Globus pallidus (tissue), 1 donor: ENCODE measurements at regions not wholly inside any gene's neighbourhood (a gene's known extent, or its start where the extent isn't known, plus 50 kb on each side); places are given as distances from the start of the nearest gene placed in this dataset.
"Not testable (repeated sequence)": the region's sequence is repeated elsewhere in the genome, so short reads cannot be mapped to it uniquely, and the experiment has no call there.

ENCODE experiments used
- DNase-seq: peaks from one replicate; pipeline ENCODE4 v3.0.0-alpha.2; 2015; ENCODE audit warnings: low spot score

GRCh38 chr4:120299631-120300030 lies 233.0 kb upstream of the MAD2L1 start:
- DNase-seq, result no peak

DNA sequence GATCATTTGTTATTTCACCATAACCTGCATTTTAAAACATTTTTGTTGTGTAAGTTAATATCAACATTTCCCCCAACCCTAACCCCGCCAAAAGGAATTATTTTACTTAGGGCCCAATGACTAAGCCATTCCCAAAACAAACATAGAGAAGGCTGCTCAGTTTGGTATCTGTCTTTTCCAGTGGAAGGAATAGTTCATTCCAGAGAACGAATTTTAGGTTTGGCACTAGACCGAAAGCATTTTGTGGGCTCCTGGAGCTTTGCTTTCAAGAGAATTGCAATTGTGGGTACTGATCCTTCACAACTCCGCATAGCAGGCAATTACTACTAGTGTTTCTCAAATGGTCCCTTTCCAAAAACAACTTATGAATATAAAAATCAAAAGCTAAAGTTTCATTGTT lies 226.7 kb upstream of the MAD2L1 start:
- DNase-seq, result no peak

DNA sequence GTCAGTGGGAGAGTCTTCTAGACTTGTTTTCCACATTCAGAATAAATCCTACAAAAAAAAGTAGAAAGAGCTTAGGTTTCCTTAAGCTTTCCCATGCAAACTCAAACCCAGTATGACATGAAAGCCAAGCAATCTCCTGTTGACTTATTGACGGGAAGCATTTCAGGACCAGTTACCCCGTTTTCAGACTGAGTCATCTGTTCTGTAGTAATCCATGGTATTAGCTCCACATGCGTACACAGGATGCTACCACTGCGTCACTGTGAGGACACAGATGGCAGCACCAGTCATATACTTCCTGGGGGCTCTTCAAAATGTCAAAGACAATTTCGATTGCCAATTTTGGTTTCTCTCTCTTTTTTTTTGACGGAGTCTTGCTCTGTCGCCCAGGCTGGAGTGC lies 224.9 kb upstream of the MAD2L1 start:
- DNase-seq, result no peak

DNA sequence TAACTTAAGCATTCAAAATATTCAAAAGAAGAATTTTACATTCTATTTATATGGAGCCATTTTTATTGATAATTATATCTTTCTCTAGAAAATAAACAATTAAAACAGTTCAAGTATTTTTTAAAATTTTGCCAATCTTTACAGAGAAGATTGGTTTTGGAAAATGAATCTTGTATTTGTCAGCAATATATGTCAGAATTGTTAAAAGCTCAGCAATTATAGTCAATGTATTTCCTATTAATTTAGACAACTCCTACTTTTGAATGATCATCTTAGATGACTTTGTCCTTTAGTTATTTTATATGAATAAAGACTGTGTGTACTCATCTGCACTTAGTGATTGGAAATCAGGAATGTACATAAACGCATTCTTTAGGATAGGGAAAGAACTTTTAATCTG lies 223.9 kb upstream of the MAD2L1 start:
- no peak for DNase-seq

DNA sequence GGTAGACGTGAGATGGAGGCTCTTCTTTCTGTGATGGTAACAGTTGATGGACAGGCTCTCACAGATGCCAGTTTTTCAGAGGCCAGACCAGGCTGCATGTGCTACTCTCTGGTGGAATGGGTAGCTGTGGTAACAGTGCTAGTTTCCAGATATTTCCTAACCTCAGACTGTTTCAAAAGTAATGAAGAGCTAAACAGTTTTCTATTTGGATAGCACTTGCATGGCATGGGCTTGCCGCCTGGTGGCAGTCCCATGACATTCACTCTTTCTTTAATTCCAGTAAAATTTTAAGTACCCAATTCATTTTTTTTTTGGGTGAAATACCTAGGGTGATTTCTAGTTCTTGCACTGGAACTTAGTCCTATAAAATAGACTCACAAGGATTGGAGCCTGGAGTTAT lies 220.2 kb upstream of the MAD2L1 start:
- no peak for DNase-seq

GRCh38 chr4:120281581-120281980 lies 214.9 kb upstream of the MAD2L1 start:
- DNase-seq, result no peak

DNA sequence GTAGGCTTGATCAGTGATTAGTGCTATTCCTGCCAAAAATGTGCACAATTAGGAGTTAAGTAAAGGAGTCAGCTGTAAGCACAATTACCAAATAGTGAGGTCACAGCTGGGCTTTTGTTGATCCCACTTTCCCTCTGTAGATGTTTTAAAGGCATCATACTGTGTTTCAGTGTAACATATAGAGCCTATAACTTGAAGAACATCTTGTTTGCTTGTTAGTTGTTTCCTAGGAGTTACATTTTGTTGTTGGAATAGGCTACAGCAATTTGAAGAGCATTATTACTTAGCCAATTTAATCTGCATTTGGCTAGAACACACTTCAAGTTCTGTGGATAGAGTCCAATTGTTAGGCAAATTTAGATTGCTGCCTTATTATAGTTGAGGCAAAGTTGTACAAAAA lies 210.7 kb upstream of the MAD2L1 start:
- no peak for DNase-seq

DNA sequence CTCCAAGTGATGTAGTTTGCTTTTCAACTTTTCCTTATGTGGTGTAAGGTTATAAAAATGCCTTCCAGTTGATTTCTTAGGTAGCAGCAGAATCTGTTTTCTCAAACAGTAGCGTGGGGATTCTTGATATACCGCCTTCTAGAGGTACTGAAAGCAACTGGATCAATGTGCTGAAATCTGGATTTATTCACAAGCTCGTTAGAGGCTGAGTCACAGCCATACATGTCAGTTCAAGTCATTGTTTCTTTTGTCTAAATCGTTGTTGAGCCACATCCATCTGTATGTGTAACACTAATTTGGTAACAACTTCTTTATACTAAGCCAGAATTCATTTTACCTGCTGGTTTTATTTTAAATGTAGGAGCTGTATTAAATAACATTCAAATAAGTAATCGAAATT lies 200.0 kb upstream of the MAD2L1 start:
- no peak for DNase-seq

- DNase-seq, result no peak
Observed at GRCh38 chr4:120263618-120264017, 197.0 kb upstream of the MAD2L1 start.

DNA sequence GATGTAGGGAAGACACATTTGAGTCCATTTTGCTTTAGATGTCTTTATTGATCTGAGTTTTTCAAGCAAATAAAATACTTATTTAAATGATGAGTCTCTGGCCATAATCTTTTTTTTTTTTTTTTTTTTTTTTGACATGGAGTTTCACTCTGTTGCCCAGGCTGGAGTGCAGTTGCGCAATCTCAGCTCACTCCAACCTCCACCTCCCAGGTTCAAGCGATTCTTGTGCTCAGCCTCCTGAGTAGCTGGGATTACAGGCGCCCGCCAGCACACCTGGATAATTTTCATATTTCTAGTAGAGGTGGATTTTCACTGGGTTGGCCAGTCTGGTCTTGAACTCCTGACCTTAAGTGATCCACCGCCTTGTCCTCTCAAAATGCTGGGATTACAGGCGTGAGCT lies 194.5 kb upstream of the MAD2L1 start:
- DNase-seq, result no peak

GRCh38 chr4:120256112-120256775 lies 189.6 kb upstream of the MAD2L1 start:
- DNase-seq, result not testable (repeated sequence)

- DNase-seq, result no peak
Observed at GRCh38 chr4:120238277-120238973, 171.8 kb upstream of the MAD2L1 start.

DNA sequence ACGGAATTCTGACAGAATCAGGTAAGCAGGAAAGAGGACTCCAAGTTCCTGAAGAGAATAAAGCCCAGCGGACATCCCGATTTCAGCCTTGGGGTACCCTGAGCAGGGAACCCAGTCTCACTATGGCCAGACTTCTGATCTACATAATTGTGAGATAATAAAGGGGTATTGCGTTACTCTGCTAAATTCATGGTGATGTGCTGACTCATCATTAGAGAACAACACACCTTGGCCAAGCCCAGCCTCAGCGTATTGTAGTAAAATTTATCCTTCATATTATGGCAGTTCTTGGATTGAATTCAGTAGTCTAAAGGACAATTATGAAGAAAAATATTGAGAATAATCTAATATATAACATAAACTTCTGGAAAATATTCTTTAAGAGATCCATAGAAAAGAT lies 170.2 kb upstream of the MAD2L1 start:
- no peak for DNase-seq

- DNase-seq, result no peak
Observed at GRCh38 chr4:120232050-120232449, 165.4 kb upstream of the MAD2L1 start.

DNA sequence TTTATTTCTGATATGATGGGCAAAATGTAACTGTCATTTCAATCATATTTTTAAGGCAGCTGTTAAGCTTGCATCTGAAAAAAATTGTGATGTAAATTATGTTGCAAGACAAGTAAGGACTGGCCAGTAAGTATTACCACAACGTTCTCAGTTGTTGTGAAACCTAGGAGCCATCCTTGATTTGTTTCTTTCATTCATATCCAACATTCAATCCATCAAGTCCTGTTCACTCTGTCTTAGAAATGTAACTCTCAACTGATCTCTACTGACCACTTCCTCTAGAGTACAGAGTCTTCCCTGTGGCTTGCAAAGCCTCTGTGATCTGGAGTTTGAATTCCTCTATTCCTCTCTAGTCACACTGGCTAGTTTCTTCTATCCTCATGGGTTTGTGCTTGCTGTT lies 161.4 kb upstream of the MAD2L1 start:
- DNase-seq, result no peak

GRCh38 chr4:120227554-120227953 lies 160.9 kb upstream of the MAD2L1 start:
- no peak for DNase-seq

DNA sequence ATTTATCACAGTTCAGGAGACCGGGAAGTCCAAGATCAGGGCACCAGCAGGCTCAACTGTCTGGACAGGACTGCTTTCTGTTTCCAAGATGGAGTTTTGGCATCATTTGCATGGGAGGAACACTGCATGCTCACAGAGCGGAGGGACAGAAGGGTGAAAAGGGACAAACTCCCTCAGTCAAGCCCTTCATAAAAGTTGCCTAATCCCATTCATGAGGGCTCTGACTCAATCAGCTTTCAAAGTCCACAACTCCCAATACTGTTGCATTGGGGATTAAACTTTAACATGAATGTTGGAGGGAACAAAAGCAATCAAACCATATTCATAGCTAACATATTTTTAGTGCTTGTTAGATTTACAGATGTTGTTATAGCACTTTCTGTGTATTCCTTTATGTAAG lies 158.9 kb upstream of the MAD2L1 start:
- DNase-seq, result no peak

DNA sequence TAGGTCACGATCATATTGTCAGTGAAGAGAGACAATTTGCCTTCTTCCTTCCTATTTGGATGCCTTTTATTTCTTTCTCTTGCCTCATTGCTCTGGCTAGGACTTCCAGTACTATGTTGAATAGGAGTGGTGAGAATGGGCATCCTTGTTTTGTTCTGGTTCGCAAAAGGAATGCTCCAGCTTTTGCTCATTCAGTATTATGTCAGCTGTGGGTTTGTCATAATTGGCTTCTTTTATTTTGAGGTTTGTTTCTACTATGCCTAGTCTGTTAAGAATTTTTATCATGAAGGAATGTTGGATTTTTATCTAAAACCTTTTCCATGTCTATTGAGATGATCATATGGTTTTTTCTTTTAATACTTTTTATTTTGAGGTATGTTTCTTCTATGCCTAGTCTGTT lies 152.3 kb upstream of the MAD2L1 start:
- no peak for DNase-seq

- DNase-seq, result no peak
Observed at GRCh38 chr4:120215350-120215749, 148.7 kb upstream of the MAD2L1 start.

- DNase-seq, result no peak
Observed at GRCh38 chr4:120211408-120212015, 144.9 kb upstream of the MAD2L1 start.

- no peak for DNase-seq
Observed at GRCh38 chr4:120209706-120210105, 143.1 kb upstream of the MAD2L1 start.

DNA sequence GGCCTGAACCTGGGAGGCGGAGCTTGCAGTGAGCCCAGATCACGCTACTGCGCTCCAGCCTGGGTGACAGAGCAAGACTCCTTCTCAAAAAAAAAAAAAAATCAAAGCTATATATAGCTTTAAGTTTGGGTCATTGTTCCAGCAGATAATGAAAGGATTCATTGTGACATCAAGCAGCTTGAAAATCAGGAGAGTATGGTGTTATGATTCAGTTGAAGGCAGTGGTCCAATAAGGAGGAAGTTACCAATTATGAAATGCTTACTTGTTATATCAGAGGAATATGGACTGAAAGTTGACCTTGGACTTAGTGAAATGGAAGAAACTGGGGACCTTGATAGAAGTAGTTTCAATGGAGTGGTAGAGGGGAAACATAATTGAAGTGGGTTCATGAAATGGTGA lies 140.4 kb upstream of the MAD2L1 start:
- DNase-seq, result no peak

DNA sequence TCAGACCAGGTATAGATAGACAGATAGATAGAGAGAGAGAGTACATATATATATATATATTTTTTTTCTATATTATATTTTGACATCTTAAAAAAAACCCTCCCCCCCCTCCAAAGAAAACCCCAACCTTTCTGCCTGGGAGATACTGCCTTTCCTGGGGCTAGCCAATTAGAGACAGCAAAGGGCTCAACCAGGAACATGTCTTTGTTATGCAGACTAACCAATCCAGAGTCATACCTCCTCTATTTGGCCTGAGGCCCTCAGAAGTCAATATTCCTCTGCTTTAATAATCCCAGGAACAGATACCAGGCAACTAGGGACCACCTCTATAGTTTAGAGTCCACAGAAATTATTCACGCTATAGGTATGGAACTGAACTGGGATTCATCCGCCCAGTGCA lies 135.6 kb upstream of the MAD2L1 start:
- no peak for DNase-seq
